ENCODE measurements at regions not wholly inside any gene's neighbourhood (a gene's known extent, or its start where the extent isn't known, plus 50 kb on each side); places are given as distances from the start of the nearest gene placed in this dataset.

- TF ChIP-seq, protein P1, sequence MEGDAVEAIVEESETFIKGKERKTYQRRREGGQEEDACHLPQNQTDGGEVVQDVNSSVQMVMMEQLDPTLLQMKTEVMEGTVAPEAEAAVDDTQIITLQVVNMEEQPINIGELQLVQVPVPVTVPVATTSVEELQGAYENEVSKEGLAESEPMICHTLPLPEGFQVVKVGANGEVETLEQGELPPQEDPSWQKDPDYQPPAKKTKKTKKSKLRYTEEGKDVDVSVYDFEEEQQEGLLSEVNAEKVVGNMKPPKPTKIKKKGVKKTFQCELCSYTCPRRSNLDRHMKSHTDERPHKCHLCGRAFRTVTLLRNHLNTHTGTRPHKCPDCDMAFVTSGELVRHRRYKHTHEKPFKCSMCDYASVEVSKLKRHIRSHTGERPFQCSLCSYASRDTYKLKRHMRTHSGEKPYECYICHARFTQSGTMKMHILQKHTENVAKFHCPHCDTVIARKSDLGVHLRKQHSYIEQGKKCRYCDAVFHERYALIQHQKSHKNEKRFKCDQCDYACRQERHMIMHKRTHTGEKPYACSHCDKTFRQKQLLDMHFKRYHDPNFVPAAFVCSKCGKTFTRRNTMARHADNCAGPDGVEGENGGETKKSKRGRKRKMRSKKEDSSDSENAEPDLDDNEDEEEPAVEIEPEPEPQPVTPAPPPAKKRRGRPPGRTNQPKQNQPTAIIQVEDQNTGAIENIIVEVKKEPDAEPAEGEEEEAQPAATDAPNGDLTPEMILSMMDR (IDR thresholded peaks at IDR 0.05) = no peak
- TF ChIP-seq POLR2AphosphoS5 (IDR thresholded peaks at IDR 0.05; ENCODE audit: low read depth, low read length) (no peak), SIN3A (IDR thresholded peaks at IDR 0.05; ENCODE audit: borderline replicate concordance, insufficient read depth, low read depth, low read length) (no peak), REST (IDR thresholded peaks at IDR 0.05; ENCODE audit: insufficient read depth in 1 of 2, low read depth in 2 of 2, low read length in 1 of 2) (no peak)
Measured at GRCh38 chr2:172333978-172334330, 93.4 kb upstream of the ITGA6 start.

All from Panc1 (cell line).